ENCODE measurements at regions not wholly inside any gene's neighbourhood (a gene's known extent, or its start where the extent isn't known, plus 50 kb on each side); places are given as distances from the start of the nearest gene placed in this dataset.

GRCh38 chrX:87896057-87896456, 378.5 kb downstream of the KLHL4 start:
- Histone ChIP-seq H3K4me1 (no peaks in the 10 kb centered on the region), H3K9me3 (no peaks in the 10 kb centered on the region), H3K27ac (no peak overlapping the region), H3K36me3 (ENCODE audit: insufficient read depth in 1 of 2, low read depth in 1 of 2) (no peaks in the 10 kb centered on the region), H3K27me3 (ENCODE audit: insufficient read depth in 3 of 3, low read length in 2 of 3) (no peaks in the 10 kb centered on the region), H3K4me3 (no peak overlapping the region)
- 65 to 87% (median 74%) methylated on average over 1 of the region's 1 CpG for WGBS, 3 donors
- ATAC-seq, result no peak
- no peak for TF ChIP-seq CTCF (IDR thresholded peaks at IDR 0.05)
- DNase-seq, result no peak
- intact Hi-C loops (cut with DNase I), result no loop called here

GRCh38 chrX:87900320-87900908, 382.8 kb downstream of the KLHL4 start:
- no peak for ATAC-seq
- no peak for DNase-seq
- intact Hi-C loops (cut with DNase I), result no loop called here
- Histone ChIP-seq H3K36me3 (ENCODE audit: insufficient read depth in 1 of 2, low read depth in 1 of 2) (no peaks in the 10 kb centered on the region), H3K27ac (no peak overlapping the region), H3K27me3 (ENCODE audit: insufficient read depth in 3 of 3, low read length in 2 of 3) (no peaks in the 10 kb centered on the region), H3K9me3 (no peaks in the 10 kb centered on the region), H3K4me3 (peak overlapping the region; percentile 3), H3K4me1 (no peaks in the 10 kb centered on the region)
- 54 to 75% (median 70%) methylated on average over 8 of the region's 8 CpGs for WGBS, 3 donors
- TF ChIP-seq CTCF (IDR thresholded peaks at IDR 0.05), result no peak

- Histone ChIP-seq H3K27ac (no peak overlapping the region), H3K4me3 (peak overlapping the region; percentile 3), H3K9me3 (no peaks in the 10 kb centered on the region), H3K4me1 (no peaks in the 10 kb centered on the region), H3K36me3 (ENCODE audit: insufficient read depth in 1 of 2, low read depth in 1 of 2) (no peaks in the 10 kb centered on the region), H3K27me3 (ENCODE audit: insufficient read depth in 3 of 3, low read length in 2 of 3) (no peaks in the 10 kb centered on the region)
- WGBS, 3 donors, result 27 to 33% (median 29%) methylated on average over 3 of the region's 3 CpGs
- no peak for DNase-seq
- no peak for ATAC-seq
- no peak for TF ChIP-seq CTCF (IDR thresholded peaks at IDR 0.05)
- intact Hi-C loops (cut with DNase I), result no loop called here
These were observed 383.5 kb downstream of the KLHL4 start for GRCh38 chrX:87901060-87901459.

GRCh38 chrX:87914726-87915125, 397.1 kb downstream of the KLHL4 start:
- intact Hi-C loops (cut with DNase I), result no loop called here
- H3K27me3 ChIP-seq (ENCODE audit: insufficient read depth in 3 of 3, low read length in 2 of 3), result no peaks in the 10 kb centered on the region

More at GRCh38 chrX:87914726-87915125, 397.1 kb downstream of the KLHL4 start:
- H3K27ac ChIP-seq, result no peak overlapping the region
- H3K4me3 ChIP-seq, result no peak overlapping the region
- ATAC-seq, result no peak
- 64 to 75% (median 74%) methylated on average over 4 to 5 of the region's 5 CpGs for WGBS, 3 donors
- DNase-seq, result no peak
- no peaks in the 10 kb centered on the region for H3K4me1 ChIP-seq
- no peak for TF ChIP-seq CTCF (IDR thresholded peaks at IDR 0.05)
- no peaks in the 10 kb centered on the region for H3K36me3 ChIP-seq (ENCODE audit: insufficient read depth in 1 of 2, low read depth in 1 of 2)
- no peaks in the 10 kb centered on the region for H3K9me3 ChIP-seq
